GM21619 (cell line): ENCODE measurements at regions not wholly inside any gene's neighbourhood (a gene's known extent, or its start where the extent isn't known, plus 50 kb on each side); places are given as distances from the start of the nearest gene placed in this dataset.

ENCODE experiments used
- ATAC-seq: cut with Tn5 transposase; IDR thresholded peaks from one replicate; pipeline ENCODE4 v1.9.1; 2021; ENCODE audit not compliant: unreplicated experiment

DNA sequence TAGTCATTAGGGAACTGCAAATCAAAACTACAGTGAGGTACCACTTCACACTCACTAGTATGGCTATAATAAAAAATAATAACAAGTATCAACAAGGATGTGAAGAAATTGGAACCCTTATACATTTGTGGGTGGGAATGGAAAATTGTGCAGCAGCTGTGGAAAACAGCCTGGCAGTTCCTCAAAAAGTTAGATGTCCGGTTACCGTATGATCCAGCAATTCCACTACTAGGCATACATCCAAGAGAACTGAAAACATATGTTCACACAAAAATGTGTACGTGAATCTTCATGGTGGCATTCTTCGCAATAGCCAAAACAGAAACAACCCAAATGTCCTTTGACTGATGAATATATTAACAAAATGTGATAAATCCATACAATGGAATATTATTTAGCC, 187.9 kb upstream of the LYSMD4 start:
- ATAC-seq = no peak

DNA sequence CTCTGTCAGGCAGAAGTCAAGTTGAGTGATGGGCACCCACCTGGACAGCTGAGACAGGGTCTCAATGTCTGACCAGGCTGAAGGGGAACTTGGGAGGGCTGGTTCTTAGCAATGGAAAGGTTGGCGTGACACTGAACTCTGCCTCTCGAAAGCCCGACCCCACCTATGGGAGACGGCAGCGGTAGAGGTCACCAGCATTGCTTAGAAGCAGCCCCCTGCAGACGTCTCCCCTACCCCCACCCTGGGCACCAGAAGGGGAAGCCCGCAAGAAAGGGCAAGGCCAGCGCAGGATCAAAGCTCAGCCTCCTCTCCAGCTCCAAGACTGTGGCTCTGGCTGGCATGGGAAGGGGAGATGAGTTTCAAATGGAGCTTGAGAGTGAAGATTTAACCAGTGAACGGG, 184.8 kb upstream of the LYSMD4 start:
- ATAC-seq = no peak

DNA sequence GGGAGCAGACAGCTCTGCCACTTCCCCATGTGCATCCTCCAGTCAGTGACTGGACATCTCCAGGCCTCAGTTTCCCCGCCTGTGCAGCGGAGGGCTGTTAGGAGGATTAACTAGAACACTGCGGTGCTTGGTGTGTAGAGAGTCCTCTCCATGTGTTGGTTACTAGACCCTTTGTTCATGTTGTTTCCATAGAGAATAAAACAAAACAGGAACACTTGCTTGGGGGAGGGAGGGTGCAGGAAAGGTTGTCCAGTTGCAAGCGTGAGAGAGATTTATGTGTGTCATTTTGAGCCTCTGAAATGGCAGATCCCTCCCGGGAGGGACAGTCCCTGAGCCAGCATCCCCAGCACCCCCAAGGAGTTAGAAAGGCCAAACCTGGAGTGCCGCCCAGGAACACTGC, 184.0 kb upstream of the LYSMD4 start:
- no peak for ATAC-seq

DNA sequence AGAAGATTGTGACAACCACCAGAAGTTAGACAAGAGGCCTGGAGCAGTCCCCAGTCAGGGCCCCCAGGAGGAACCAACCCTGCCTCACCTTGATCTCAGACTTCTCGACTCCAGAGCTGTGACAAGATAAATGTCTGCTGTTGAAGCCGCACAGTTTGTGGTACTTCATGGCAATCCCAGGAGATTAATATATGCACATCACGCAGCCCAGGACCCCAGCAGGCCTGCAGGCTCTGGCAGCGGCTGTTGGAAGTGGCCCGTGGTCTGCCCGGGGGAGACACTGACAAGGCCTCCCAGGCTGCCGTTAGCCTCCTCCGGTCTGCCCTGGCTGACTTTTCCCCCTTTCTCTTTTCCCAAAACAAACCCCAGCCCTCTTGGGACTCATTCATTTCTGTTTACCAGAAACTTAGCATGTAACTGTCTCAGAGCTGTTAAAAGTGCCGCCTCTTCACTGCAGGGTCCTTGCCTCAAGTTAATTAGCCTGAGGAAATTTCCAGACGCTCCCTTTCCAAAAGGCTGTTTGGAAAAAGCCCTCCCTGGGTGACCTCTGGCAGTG, 183.5 kb upstream of the LYSMD4 start:
- no peak for ATAC-seq

DNA sequence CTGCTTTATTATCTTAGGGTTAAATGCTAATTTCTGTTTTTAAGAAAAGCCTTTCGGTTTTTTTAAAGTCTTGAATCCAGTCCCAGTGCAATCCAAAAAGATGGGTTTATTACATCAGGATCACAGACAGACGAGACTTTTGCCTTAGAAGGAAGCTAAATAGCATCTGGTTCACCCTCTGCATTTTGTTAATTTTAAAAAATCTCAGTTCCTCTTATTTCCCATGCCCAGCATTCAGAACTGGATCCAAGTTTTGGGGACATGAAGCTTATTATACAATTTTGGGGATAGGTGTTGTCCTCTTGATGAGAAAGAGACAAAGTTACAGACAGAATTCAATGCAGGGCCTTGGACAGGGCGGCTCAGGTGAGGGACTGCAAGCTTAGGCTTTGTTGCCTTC, 181.5 kb upstream of the LYSMD4 start:
- no peak for ATAC-seq

DNA sequence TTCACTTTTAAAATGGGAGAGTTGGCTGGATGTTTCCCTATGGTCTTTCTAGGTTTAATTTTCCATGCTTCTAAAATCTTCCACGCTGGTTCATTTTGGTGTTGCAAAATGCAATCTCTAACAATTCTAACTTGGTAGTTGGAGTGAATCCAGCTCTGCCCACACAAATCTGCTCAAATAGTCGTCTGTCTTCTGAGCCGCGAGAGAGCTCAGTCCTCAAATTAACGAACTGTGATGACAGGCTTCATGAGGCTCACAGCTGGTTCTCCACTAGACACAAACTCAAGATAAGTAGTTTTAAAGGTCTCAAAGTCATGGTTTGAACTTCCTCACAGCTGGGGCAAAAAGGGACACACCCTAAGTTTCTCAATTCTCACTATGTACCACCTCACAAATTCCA, 178.6 kb upstream of the LYSMD4 start:
- no peak for ATAC-seq

DNA sequence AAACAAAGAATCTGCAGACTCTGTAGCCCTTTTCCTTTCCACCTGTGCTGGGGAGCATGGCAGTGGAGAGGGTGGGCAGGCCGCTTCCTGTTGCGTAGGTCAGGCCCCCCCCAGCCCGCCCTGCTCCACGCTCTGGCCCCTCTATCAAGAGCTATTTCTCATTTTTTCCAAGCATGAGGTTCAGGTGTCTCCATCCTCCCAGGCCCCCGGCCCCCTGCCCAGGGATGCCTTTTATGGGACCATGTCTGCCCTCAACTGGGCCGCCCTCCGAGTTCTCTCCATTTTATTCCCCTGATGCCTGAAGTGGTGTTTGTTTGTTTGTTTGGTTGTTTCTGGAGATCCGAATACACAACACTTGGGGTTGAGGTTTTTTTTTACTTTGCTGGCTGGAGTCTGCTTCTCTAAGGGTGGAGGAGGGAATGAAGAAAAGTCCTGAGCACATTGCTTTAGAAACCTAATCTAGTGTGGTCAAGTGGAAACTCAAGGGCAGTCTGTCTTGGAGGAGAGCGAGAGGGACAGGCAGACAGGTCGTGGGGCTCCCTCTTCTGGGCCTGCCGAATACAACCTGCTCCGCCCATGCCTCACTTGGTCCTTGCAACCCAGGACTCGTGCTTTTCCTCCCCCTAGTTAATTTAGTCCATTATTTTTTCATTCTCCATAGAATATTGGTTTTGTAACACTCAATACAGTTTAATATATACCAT, 176.5 kb upstream of the LYSMD4 start:
- no peak for ATAC-seq

DNA sequence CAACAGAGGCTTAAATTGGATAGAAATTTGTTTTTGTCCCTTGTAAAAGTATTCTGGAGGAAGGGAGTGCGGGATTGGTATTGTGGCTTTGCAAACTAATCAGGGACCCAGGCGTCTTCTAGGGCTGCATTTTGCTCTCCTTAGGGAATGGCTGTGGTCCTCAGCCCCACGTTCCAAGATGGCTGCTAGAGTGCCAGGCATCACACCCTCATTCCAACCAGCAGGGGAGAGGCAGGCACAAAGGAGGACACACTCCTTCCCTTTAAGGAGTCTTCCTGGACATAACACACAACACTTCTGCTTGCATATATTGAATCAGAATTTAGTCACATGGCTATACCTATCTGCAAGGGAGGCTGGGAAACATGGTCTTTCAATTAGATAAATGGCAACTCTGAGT, 174.5 kb upstream of the LYSMD4 start:
- no peak for ATAC-seq

DNA sequence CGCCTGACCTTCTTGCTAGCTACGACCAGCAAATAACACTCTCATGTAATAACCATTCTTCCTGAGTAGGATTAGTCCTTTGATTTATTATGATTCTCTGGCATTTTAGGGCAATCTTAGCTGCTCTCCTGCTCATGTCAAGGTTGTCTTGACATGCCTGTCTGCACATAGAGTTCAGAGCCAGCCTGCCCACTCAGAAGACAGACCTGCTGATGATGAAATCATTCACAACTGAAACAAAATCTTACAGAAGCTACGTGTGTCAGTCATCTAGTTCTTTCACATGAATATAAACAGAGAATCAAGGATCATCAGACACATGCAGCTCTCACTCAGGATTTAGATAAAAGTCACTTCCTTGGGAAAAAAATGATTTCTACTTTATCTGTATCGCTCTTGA, 173.6 kb upstream of the LYSMD4 start:
- no peak for ATAC-seq

DNA sequence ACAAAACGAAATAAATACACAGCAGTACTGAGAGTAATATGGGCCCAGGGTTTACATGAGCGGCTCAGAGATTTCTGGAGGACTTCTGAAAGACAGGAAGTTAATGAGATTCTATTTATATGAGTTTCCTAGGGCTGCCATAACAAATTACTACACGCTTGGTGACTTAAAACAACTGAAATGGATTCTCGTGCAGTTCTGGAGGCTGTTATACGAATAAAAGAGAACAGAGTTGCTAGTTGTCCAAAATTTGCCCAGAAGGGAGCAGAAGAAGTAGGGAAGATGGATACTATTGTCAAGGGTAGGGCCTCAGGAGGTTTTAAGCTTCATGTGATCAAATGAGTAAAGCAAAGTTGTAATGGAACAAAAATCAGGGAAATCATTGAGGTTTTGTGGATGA, 173.1 kb upstream of the LYSMD4 start:
- ATAC-seq = no peak

DNA sequence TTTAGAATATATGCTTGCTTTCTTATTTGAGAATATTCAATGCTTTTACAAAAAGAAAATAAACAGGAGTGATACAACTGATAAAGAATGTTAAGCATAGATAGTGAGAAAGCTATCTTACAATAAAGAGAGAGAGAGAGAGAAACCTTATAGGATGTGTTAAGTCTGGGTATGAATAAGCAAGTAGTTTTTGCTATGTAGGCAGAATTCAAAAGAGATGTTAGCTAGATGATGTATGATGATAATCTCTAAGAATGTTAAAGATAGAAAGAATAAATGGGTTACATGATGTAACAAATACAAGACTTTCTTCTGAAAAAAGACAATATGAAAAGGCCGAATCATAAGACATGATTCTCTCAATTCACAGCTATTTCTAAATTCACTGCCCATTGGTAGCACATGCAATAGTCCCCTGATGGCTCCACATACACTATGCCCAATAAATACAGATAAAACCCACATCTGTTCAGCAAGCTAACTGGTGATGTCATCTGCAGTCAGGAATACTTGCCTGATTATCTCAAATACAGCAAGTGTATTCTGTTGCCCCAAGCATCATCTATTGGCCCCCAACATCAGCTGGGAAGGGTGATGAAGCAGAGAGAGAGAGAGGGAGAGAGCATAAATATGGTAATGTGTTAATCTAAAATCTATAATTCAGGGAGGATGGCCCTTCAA, 169.2 kb upstream of the LYSMD4 start:
- ATAC-seq = no peak

DNA sequence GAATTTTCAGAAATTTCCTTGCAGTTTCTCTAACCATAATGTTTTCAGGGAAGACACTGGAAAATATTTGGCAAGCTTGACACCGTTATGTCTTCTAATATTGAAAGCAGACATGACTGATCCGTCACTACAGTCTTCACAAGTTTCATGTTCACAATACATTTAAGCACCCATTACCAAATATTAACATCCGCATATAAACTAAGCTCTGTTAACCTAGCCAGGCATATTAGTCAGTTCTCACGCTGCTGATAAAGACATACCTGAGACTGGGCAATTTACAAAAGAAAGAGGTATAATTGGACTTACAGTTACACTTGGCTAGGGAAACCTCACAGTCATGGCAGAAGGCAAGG, 162.7 kb upstream of the LYSMD4 start:
- ATAC-seq = no peak

DNA sequence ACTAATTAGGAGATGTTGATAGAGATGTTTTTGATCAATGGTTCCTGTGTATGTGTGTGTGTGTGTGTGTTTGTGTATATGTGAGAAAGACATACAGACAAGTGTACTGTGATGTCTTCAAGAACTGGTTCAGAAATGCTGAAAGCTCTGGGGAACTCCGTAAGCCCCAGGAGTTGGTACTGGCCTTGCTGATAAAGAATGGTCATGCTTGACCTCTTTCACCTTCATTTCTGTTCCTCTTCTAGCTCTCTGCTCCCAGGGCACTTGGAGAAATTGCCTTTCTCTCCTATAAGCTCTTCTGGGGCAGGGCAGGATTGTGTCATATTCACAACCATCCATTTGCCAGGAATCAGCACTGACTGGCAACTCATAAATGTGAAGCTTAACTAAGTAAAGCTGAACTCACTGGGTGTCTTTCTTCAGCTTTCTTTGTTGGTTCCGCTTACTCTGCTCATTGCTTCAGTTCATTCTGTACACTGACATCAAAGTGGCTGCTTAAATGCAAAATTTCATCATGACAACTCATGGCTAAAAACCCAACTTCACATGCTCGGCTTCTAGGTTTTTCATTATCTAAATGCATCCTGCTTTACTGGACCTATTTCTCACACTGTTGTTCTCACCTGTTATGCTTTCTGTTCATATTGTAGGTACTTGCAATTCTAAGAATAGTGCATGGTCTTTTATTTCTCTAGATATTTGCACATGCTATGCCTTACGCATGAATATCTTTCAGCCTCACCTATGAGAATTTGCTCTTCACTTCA, 162.1 kb upstream of the LYSMD4 start:
- peak; percentile 76 for ATAC-seq

DNA sequence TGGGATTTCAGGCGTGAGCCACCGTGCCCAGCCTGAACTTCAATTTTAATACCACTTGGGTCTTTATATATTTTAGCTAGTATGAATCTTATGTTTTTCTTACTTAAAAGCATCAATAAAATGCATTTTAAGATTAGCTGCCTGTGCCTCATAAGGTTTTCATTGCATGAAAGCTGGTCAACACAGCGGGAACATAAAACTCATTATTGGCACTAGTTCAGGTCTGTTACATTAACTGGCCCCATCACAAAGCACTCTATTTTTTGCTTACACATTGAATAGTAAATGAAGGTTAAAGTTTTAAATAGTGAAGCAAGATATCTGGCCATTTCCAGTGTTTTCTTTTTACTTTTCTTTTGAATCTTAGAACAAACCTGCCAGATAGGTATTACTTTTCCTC, 145.6 kb upstream of the LYSMD4 start:
- ATAC-seq = no peak

DNA sequence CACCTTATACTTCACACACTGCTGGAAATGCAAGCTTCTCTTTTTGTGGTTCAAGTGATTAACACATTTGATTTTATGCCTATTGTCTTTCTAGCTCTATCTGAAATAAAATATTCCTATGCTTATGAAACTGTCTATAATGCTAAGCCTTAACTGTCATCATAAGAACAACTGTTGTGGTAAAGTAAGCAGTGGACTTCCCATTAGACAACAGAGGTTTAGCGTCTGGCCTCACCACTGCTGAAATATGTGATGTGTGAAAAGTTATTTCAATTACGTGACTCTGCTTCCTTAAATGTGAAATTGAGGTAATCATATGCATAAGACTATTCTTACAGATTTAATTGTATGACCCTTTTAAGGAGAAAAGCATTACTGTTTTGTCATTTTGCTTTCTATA, 140.2 kb upstream of the LYSMD4 start:
- no peak for ATAC-seq

DNA sequence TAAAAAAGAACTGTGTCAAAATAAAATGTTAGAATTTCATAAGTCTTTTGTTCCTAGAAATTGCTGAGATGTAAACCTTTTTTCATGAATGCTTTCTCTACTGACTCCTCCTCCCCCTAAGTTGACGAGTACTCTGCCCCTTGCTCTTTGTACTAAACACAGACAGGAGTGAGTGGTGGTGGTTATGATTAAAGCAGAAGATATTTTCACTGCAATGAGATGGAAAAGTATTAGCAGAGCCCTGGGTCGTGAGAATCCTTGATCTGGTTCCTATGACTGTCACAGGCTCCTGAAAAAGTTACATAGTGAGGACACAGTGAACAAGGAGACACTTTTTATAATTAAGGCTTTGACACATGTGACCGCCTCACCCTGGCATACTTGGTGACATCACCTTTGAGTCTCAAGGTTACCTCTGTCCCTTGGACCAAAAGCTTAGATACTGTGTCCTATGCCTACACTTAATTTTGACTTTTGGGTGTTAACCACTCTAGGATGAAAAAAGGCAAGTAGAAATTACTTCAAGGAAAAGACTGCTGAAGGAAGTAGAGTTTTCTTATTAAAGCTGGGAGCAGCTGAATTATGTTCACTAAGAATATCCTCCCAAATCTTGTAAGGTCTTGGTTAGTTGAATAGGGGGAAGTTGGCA, 130.4 kb upstream of the LYSMD4 start:
- ATAC-seq = no peak

DNA sequence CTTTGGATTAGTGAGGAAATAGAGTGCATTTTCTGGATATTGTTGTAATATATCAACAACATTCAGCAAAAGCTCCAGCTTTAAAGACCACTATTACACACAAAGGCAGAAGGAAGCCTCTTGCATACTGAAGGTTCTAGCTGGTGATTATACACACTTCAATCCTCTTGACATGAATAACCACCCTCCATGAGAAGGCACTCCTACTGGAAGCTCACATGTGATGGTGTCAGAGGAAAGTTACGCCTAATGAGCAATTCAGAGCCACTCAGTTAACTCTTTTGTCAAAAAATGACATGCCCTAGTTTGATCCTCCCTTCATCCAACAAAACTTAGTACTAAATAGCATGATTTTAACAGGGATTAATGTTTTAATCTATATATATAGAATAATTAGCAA, 124.6 kb upstream of the LYSMD4 start:
- no peak for ATAC-seq

DNA sequence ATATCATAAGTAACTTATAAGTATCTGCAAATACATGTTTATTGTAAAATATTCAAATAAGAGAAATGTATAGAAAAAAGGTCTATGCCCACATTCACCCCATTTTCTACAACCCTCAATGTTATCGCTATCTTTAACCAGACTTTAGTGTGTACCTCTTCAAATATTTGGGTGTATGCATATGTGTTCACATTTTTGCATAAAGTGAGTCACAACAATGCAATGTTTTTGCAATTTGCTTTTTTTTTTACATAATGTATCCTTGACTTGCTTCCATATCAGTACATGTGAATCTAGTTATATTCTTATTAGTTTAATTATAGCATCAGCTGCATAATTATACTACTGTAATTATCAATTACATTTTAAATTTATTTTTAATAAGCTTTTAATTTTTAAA, 117.3 kb upstream of the LYSMD4 start:
- ATAC-seq = no peak

DNA sequence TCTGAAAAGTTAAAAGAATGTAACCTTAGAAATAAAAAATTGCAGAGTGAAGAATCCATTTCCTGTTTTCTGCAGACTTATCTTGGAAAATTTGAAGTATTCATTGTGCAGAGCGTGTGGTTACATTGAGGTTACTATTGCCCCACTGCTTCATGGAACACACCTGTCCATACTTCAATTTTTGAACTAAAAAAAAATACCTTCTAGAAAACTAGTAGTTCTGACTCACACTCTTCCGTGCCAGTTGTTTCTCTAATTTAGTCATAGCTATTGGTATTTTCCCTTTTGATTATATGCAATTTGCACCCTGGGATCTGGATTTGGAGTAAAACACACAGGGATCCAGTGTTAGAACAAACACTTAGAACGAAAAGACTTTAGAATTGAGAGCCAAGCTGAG, 111.8 kb upstream of the LYSMD4 start:
- peak; percentile 82 for ATAC-seq

DNA sequence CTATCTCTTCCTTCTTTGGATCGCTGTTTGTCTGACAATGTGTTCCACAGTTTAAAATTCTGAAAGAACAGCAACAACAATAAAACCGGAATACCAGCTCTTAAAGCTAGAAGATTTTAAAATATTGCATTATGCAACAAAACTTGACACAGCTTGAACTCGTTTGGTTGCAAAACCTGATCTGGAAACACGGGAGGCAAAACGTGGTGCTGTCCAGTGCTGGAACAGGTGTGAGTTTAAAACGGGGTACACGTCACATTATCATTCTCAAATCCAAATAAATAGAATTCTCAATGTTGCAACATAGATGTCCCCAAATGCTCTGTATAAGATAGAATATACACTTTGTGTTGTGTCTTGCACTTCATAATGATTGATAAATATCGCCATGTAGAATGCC, 110.9 kb upstream of the LYSMD4 start:
- no peak for ATAC-seq

DNA sequence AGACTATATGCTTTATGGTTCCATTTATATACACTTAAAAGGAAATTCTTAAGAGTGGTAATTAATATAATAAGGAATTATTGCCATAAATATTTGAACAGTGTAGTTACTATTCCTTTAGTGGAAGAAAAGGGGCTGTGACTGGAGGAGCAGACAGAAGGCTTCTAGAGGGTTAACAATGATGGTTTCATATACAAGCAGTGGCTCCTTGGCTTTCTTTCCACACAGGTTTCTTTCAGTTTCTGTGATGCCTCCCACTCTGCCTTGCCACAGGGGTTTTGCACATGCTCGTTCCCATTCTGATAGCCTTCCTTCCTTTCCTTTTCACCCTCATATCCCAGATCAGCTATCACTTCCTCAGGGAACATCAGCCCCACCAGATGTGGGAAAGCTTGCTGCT, 108.8 kb upstream of the LYSMD4 start:
- ATAC-seq = no peak
